GM10248 (cell line): ENCODE measurements at regions not wholly inside any gene's neighbourhood (a gene's known extent, or its start where the extent isn't known, plus 50 kb on each side); places are given as distances from the start of the nearest gene placed in this dataset.

Experiments
- CTCF ChIA-PET: fragments of 300-600 bp; sonication (Branson Sonifier 250); formaldehyde crosslinking; extraction: SDS; loops from one replicate; lab custom pipeline; 2021; ENCODE audit warnings: antibody characterized with exemption; lab: Yijun Ruan, JAX
- POLR2A ChIA-PET: fragments of 350-650 bp; sonication (Branson Sonifier 250); formaldehyde crosslinking; extraction: SDS; loops from one replicate; lab custom pipeline; 2020; ENCODE audit warnings: antibody characterized with exemption; lab: Yijun Ruan, JAX
- DNase-seq: peaks from one replicate; pipeline ENCODE4 v3.0.0; 2012; ENCODE audit errors: extremely low spot score
- CTCF ChIP-seq: IDR thresholded peaks from 2 replicates; pipeline ENCODE4 v1.5.1; 2012; ENCODE audit warnings: mild to moderate bottlenecking, low read depth; ENCODE audit errors: extremely low read depth, missing control alignments, control extremely low read depth

GRCh38 chr17:13874134-13874533 lies 195.2 kb upstream of the COX10 start:
- TF ChIP-seq CTCF, result no peak
- ChIA-PET CTCF (no interaction called here), POLR2A (no interaction called here)
- no peak for DNase-seq

- TF ChIP-seq CTCF, result no peak
- ChIA-PET CTCF (no interaction called here), POLR2A (no interaction called here)
- DNase-seq, result no peak
Measured at GRCh38 chr17:13874817-13875216, 194.5 kb upstream of the COX10 start.

GRCh38 chr17:13879961-13880466 lies 189.3 kb upstream of the COX10 start:
- DNase-seq, result no peak
- TF ChIP-seq CTCF, result no peak
- CTCF ChIA-PET, result no interaction called here
- POLR2A ChIA-PET, result no interaction called here

GRCh38 chr17:13883659-13884058 lies 185.6 kb upstream of the COX10 start:
- ChIA-PET CTCF (no interaction called here), POLR2A (no interaction called here)
- no peak for DNase-seq
- TF ChIP-seq CTCF, result no peak

GRCh38 chr17:13884347-13884746 lies 185.0 kb upstream of the COX10 start:
- CTCF ChIA-PET, result no interaction called here
- no peak for TF ChIP-seq CTCF
- POLR2A ChIA-PET, result no interaction called here
- no peak for DNase-seq

GRCh38 chr17:13885550-13885949 lies 183.8 kb upstream of the COX10 start:
- CTCF ChIA-PET, result no interaction called here
- POLR2A ChIA-PET, result no interaction called here
- DNase-seq, result no peak
- TF ChIP-seq CTCF, result no peak
